A549 (cell line): ENCODE measurements at regions not wholly inside any gene's neighbourhood (a gene's known extent, or its start where the extent isn't known, plus 50 kb on each side); places are given as distances from the start of the nearest gene placed in this dataset.

Experiments
- ATAC-seq, 2 experiments: fragments of 200-7000 bp in 1 of 2; fragments of >200 bp in 1 of 2; cut with Nextera tagmentation in 1 of 2; cut with Tn5 transposase in 1 of 2; 3 replicates each; pipeline versions ENCODE4 v1.8.0 to v1.9.1; 2018 to 2020; ENCODE audit warnings: mild to moderate bottlenecking in 1 of 2, moderate library complexity in 1 of 2
- CTCF ChIA-PET: fragments of 300-600 bp; sonication (Branson Sonifier 250); formaldehyde crosslinking; extraction: SDS; loops from one replicate; lab custom pipeline; 2021; ENCODE audit warnings: antibody characterized with exemption, inconsistent platforms; lab: Yijun Ruan, JAX
- POLR2A ChIA-PET: fragments of 350-600 bp; formaldehyde crosslinking; extraction: SDS; loops from one replicate; lab custom pipeline; 2021; ENCODE audit warnings: antibody characterized with exemption, inconsistent platforms; lab: Yijun Ruan, JAX
- DNase-seq, 2 experiments: peaks; one replicate each; pipeline versions ENCODE4 v3.0.0 to v3.0.0-alpha.2; 2011 to 2016; ENCODE audit warnings: low read depth in 1 of 2, low spot score in 1 of 2
- FAIRE-seq: peaks from 2 replicates; lab custom pipeline; 2011; peaks lifted over from hg19 to GRCh38; lab: Jason Lieb, UNC
- H3K27ac ChIP-seq, 2 experiments: fragments of >200 bp; sonication (Bioruptor Twin); formaldehyde crosslinking; 3 replicates each; pipeline ENCODE4 v1.5.1; 2016 to 2017
- H3K4me1 ChIP-seq: fragments of >200 bp; sonication (Bioruptor Twin); formaldehyde crosslinking; 3 replicates; pipeline ENCODE4 v1.6.1; 2016
- H3K4me2 ChIP-seq: fragments of >200 bp; sonication (Bioruptor Twin); formaldehyde crosslinking; 3 replicates; pipeline ENCODE4 v1.6.1; 2016
- H3K4me3 ChIP-seq: fragments of >200 bp; sonication (Bioruptor Twin); formaldehyde crosslinking; 3 replicates; pipeline ENCODE4 v1.5.1; 2016
- H3K9me3 ChIP-seq: fragments of >200 bp; sonication (Bioruptor Twin); formaldehyde crosslinking; 3 replicates; pipeline ENCODE4 v1.6.1; 2016
- BHLHE40 ChIP-seq: IDR thresholded peaks from 2 replicates; pipeline ENCODE4 v1.6.1; 2012; ENCODE audit warnings: low read depth, low read length, inconsistent platforms
- E2F6 ChIP-seq: IDR thresholded peaks from 2 replicates; pipeline ENCODE4 v1.6.1; 2012; ENCODE audit warnings: low read depth, borderline replicate concordance
- ELK1 ChIP-seq: fragments of 150-350 bp; IDR thresholded peaks from 2 replicates; pipeline ENCODE4 v1.6.1; 2014; ENCODE audit warnings: low read depth, mild to moderate bottlenecking, low read length
- FOSB ChIP-seq: fragments of 250-450 bp; sonication (Bioruptor Pico); IDR thresholded peaks from 2 replicates; pipeline ENCODE4 v1.5.0; 2020; ENCODE audit warnings: mild to moderate bottlenecking, moderate library complexity
- FOSL2 ChIP-seq, 2 experiments: fragments of 450-650 bp in 1 of 2; fragments of >200 bp in 1 of 2; sonication (Bioruptor Twin) in 1 of 2; formaldehyde crosslinking; IDR thresholded peaks; 2 replicates each; pipeline versions ENCODE4 v1.5.0 to v1.6.1; 2016 to 2020; ENCODE audit warnings: mild to moderate bottlenecking in 1 of 2, moderate library complexity in 1 of 2
- GATA3 ChIP-seq: IDR thresholded peaks from 2 replicates; pipeline ENCODE4 v1.6.1; 2012; ENCODE audit warnings: borderline replicate concordance
- HDAC2 ChIP-seq: fragments of 200-600 bp; sonication (generic); IDR thresholded peaks from 2 replicates; pipeline ENCODE4 v1.6.1; 2016
- HMGXB4 ChIP-seq: fragments of 250-450 bp; sonication (Bioruptor Pico); IDR thresholded peaks from 2 replicates; pipeline ENCODE4 v1.5.0; 2021; ENCODE audit warnings: mild to moderate bottlenecking, moderate library complexity, borderline replicate concordance
- JUN ChIP-seq, 2 experiments: fragments of >200 bp; sonication (Bioruptor Twin); formaldehyde crosslinking; IDR thresholded peaks; 2 replicates in 1 of 2; 3 replicates in 1 of 2; pipeline ENCODE4 v1.6.1; 2016 to 2017
- KDM1A ChIP-seq: fragments of 200-600 bp; sonication (generic); IDR thresholded peaks from 2 replicates; pipeline ENCODE4 v1.6.1; 2016; ENCODE audit warnings: low read depth, mild to moderate bottlenecking
- MAFK ChIP-seq: fragments of 450-650 bp; IDR thresholded peaks from 2 replicates; pipeline ENCODE4 v1.6.1; 2014; ENCODE audit not compliant: partially characterized antibody
- MAZ ChIP-seq: fragments of 150-350 bp; IDR thresholded peaks from 2 replicates; pipeline ENCODE4 v1.6.1; 2014; ENCODE audit warnings: antibody characterized with exemption, low read depth, low read length, borderline replicate concordance
- NFE2L2 ChIP-seq: fragments of 150-350 bp; conservative IDR thresholded peaks from 2 replicates; pipeline ENCODE4 v1.6.1; 2014; ENCODE audit warnings: low read length
- NPAS2 ChIP-seq: fragments of 250-450 bp; sonication (Bioruptor Pico); IDR thresholded peaks from 2 replicates; pipeline ENCODE4 v1.8.0; 2022; ENCODE audit warnings: mild to moderate bottlenecking, moderate library complexity, borderline replicate concordance
- NR3C1 ChIP-seq: fragments of >200 bp; sonication (Bioruptor Twin); formaldehyde crosslinking; IDR thresholded peaks from 3 replicates; pipeline ENCODE4 v1.6.1; 2017
- POLR2A ChIP-seq: IDR thresholded peaks from 2 replicates; pipeline ENCODE4 v1.6.1; 2012; ENCODE audit warnings: mild to moderate bottlenecking, low read length
- RCOR1 ChIP-seq: fragments of 150-350 bp; IDR thresholded peaks from 2 replicates; pipeline ENCODE4 v1.6.1; 2014; ENCODE audit warnings: antibody characterized with exemption, low read length, low read depth
- REST ChIP-seq: fragments of 200-600 bp; sonication (generic); IDR thresholded peaks from 2 replicates; pipeline ENCODE4 v1.6.1; 2016; ENCODE audit warnings: antibody characterized with exemption, mild to moderate bottlenecking, moderate library complexity
- RNF2 ChIP-seq: fragments of 200-600 bp; sonication (generic); IDR thresholded peaks from 2 replicates; pipeline ENCODE4 v1.6.1; 2016; ENCODE audit warnings: low read depth, mild to moderate bottlenecking, antibody characterized with exemption, moderate library complexity, borderline replicate concordance
- SMC3 ChIP-seq: fragments of >200 bp; sonication (Bioruptor Twin); formaldehyde crosslinking; IDR thresholded peaks from 3 replicates; pipeline ENCODE4 v1.6.1; 2018; ENCODE audit warnings: inconsistent platforms
- ZC3H11A ChIP-seq: fragments of 450-650 bp; IDR thresholded peaks from 2 replicates; pipeline ENCODE4 v1.6.1; 2014; ENCODE audit warnings: antibody characterized with exemption, mild to moderate bottlenecking
- ZFP36 ChIP-seq: fragments of 450-650 bp; IDR thresholded peaks from 2 replicates; pipeline ENCODE4 v1.6.1; 2014; ENCODE audit warnings: borderline replicate concordance; ENCODE audit not compliant: partially characterized antibody
- WGBS: methylation state at CpG from one replicate; pipeline ENCODE4 v1.1.6; 2017; ENCODE audit errors: missing lambda C conversion rate; 5-methylcytosine and 5-hydroxymethylcytosine counted together
- TF ChIP-seq, protein P1 (sequence below): fragments of >200 bp; sonication (Bioruptor Twin); formaldehyde crosslinking; IDR thresholded peaks from 3 replicates; pipeline ENCODE4 v1.5.1; 2016
- TF ChIP-seq, protein P2 (sequence below): fragments of 450-650 bp; IDR thresholded peaks from 2 replicates; pipeline ENCODE4 v1.6.1; 2014; ENCODE audit warnings: antibody characterized with exemption
- TF ChIP-seq, protein P3 (sequence below): IDR thresholded peaks from 2 replicates; pipeline ENCODE4 v1.6.1; 2012

- Histone ChIP-seq H3K9me3 (no peaks in the 10 kb centered on the region), H3K4me2 (no peak overlapping the region), H3K4me1 (no peaks in the 10 kb centered on the region), H3K27ac (no peak overlapping the region), H3K4me3 (no peak overlapping the region)
- FAIRE-seq (no peak), ATAC-seq (no peak), DNase-seq (no peak)
- WGBS: 45% methylated on average over 3 of the region's 3 CpGs
- TF ChIP-seq FOSL2 (IDR thresholded peaks at IDR 0.05) (no peak), FOSL2 (CRISPR knock-in tag; IDR thresholded peaks at IDR 0.05) (no peak), RCOR1 (no peak), FOSB (no peak), RNF2 (no peak), ZC3H11A (no peak), REST (no peak), GATA3 (no peak), HDAC2 (no peak), SMC3 (no peak), ZFP36 (no peak)
- TF ChIP-seq, protein P1, sequence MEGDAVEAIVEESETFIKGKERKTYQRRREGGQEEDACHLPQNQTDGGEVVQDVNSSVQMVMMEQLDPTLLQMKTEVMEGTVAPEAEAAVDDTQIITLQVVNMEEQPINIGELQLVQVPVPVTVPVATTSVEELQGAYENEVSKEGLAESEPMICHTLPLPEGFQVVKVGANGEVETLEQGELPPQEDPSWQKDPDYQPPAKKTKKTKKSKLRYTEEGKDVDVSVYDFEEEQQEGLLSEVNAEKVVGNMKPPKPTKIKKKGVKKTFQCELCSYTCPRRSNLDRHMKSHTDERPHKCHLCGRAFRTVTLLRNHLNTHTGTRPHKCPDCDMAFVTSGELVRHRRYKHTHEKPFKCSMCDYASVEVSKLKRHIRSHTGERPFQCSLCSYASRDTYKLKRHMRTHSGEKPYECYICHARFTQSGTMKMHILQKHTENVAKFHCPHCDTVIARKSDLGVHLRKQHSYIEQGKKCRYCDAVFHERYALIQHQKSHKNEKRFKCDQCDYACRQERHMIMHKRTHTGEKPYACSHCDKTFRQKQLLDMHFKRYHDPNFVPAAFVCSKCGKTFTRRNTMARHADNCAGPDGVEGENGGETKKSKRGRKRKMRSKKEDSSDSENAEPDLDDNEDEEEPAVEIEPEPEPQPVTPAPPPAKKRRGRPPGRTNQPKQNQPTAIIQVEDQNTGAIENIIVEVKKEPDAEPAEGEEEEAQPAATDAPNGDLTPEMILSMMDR: no peak
- ChIA-PET POLR2A (interaction anchor here (0.6 kb wide), 1 partner anchor 36 kb away, joined by 4 read pairs; no protein-coding TSS in a partner anchor), CTCF (no interaction called here)
Observed at GRCh38 chr13:105547851-105548250, 987.6 kb downstream of the EFNB2 start.

DNA sequence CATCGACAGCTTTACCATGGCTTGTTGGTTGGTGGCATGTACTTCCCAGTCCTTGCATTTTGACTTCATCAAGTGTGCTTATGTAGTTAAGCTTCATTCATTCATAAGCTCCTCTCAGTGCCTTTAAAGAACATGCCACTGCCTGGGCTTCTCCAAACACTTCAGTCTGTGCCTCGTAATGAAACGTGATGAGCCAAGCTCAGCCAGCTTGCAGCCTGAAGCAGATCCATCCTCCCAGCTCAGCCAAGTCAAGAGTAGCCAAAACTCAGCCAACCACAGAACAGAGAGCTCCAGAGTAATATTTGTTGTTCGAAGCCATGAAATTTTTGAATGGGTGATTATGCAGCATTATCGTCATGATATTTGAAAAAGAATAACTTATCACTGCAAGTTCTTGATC, 989.7 kb downstream of the EFNB2 start:
- no peak overlapping the region for H3K4me3 ChIP-seq
- H3K4me1 ChIP-seq: no peaks in the 10 kb centered on the region
- ATAC-seq (no peak), DNase-seq (no peak)
- H3K4me2 ChIP-seq: no peak overlapping the region
- CTCF ChIA-PET: no interaction called here
- no peak for TF ChIP-seq POLR2A
- TF ChIP-seq NR3C1: no peak
- no peak for TF ChIP-seq JUN (IDR thresholded peaks at IDR 0.05)
- no peak for TF ChIP-seq ZC3H11A
- TF ChIP-seq, all 56 proteins: peak for 0
- Histone ChIP-seq H3K27ac (no peak overlapping the region), H3K9me3 (no peaks in the 10 kb centered on the region)
- POLR2A ChIA-PET: no interaction called here
- no peak for FAIRE-seq
- 31% methylated on average over 5 of the region's 5 CpGs for WGBS

- ChIA-PET CTCF (no interaction called here), POLR2A (no interaction called here)
- DNase-seq (no peak), FAIRE-seq (no peak)
- Histone ChIP-seq H3K4me3 (no peak overlapping the region), H3K4me2 (no peak overlapping the region), H3K27ac (no peak overlapping the region), H3K4me1 (no peaks in the 10 kb centered on the region), H3K9me3 (no peaks in the 10 kb centered on the region)
- WGBS: 34% methylated on average over 2 of the region's 2 CpGs
- TF ChIP-seq HMGXB4 (CRISPR knock-in tag): no peak
- TF ChIP-seq BHLHE40: no peak
- TF ChIP-seq ELK1: no peak
- TF ChIP-seq MAZ: no peak
- no peak for TF ChIP-seq MAFK
- TF ChIP-seq NFE2L2: no peak
- TF ChIP-seq, protein P2, sequence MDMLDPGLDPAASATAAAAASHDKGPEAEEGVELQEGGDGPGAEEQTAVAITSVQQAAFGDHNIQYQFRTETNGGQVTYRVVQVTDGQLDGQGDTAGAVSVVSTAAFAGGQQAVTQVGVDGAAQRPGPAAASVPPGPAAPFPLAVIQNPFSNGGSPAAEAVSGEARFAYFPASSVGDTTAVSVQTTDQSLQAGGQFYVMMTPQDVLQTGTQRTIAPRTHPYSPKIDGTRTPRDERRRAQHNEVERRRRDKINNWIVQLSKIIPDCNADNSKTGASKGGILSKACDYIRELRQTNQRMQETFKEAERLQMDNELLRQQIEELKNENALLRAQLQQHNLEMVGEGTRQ: no peak
- no peak for TF ChIP-seq KDM1A
- TF ChIP-seq, protein P3, sequence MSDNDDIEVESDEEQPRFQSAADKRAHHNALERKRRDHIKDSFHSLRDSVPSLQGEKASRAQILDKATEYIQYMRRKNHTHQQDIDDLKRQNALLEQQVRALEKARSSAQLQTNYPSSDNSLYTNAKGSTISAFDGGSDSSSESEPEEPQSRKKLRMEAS: no peak
- TF ChIP-seq NPAS2 (CRISPR knock-in tag): no peak
- TF ChIP-seq E2F6: no peak
- TF ChIP-seq, all 56 proteins: peak for 0
- no peak for ATAC-seq
Observed at GRCh38 chr13:105543742-105544141, 991.7 kb downstream of the EFNB2 start.
